ENCODE measurements at regions not wholly inside any gene's neighbourhood (a gene's known extent, or its start where the extent isn't known, plus 50 kb on each side); places are given as distances from the start of the nearest gene placed in this dataset.

DNA sequence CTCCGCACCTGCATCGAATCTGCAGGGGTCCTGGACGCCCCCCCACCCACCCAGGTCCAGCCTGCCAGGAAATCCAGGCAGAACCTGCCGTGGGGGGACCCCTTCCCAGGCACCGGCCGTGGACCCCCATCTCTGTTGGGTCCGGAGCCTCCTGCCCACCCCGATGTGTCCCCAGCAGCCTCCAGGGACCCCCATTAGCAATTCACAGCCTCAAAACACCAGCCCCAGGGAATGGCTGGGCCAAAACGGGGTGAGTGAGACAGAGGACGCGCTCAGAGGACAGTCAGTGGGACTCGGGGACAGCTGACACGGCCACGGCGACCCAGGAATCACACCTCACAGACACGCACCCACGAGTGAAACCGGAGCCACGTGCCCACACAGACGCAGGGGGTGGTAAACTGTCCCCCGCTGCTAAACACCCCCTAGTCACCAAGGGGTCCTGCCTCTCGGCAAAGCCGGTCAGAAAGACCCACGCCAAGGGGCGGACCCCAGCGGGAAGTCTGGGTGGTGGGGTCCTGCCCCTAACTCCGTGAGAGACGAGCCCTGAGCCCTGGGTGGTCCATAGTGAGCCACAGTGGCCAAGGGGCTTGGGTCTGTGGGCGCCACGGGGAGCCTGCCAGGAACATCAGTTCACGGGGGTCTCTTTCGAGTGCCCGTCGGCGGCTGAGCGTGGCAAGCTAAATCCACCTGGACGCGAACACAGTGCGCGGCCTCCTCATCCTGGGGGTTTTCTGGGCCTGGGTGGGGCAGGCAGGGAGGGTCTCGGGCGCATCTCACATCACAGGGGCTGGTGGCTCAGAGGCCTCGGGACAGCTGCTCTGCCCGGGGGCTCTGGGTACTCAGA, 126.5 kb upstream of the NKX1-1 start:
- TF ChIP-seq CTCF (conservative IDR thresholded peaks at IDR 0.05; ENCODE audit: low read depth, low read length) (no peak), EZH2 (IDR thresholded peaks at IDR 0.05; ENCODE audit: borderline replicate concordance, low read depth, low read length, poor library complexity, severe bottlenecking) (no peak)

Data from A673 (cell line).